ENCODE measurements at regions not wholly inside any gene's neighbourhood (a gene's known extent, or its start where the extent isn't known, plus 50 kb on each side); places are given as distances from the start of the nearest gene placed in this dataset.

DNA sequence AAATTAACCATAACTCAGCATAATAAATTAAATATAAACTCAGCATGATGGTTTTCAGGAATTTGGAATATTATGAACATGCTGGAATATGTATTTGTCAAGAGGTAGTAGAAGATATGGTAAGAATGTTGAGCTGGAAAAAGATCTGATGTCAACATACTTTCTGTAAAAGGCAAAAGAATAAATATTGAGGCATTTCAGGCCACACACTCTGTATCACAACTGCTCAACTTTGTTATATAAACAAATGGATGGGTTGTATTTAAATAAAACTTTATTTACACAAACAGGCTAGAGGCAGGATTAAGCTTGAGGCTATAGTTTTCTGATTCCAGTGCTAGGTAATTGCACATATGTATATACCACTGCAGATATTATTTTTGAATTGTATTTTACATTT, 1409.4 kb downstream of the MRPL39 start:
- H3K4me3 ChIP-seq, result no peak overlapping the region
- no peaks in the 10 kb centered on the region for H3K4me1 ChIP-seq
- no peaks in the 10 kb centered on the region for H3K27me3 ChIP-seq
- DNase-seq, result no peak
- H3K27ac ChIP-seq, result no peak overlapping the region
- TF ChIP-seq, protein P1, sequence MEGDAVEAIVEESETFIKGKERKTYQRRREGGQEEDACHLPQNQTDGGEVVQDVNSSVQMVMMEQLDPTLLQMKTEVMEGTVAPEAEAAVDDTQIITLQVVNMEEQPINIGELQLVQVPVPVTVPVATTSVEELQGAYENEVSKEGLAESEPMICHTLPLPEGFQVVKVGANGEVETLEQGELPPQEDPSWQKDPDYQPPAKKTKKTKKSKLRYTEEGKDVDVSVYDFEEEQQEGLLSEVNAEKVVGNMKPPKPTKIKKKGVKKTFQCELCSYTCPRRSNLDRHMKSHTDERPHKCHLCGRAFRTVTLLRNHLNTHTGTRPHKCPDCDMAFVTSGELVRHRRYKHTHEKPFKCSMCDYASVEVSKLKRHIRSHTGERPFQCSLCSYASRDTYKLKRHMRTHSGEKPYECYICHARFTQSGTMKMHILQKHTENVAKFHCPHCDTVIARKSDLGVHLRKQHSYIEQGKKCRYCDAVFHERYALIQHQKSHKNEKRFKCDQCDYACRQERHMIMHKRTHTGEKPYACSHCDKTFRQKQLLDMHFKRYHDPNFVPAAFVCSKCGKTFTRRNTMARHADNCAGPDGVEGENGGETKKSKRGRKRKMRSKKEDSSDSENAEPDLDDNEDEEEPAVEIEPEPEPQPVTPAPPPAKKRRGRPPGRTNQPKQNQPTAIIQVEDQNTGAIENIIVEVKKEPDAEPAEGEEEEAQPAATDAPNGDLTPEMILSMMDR (IDR thresholded peaks at IDR 0.05), result no peak
- H3K9me3 ChIP-seq, result no peaks in the 10 kb centered on the region
- H3K36me3 ChIP-seq, result no peaks in the 10 kb centered on the region
- intact Hi-C loops (cut with DNase I), result no loop called here
- no peak for ATAC-seq

DNA sequence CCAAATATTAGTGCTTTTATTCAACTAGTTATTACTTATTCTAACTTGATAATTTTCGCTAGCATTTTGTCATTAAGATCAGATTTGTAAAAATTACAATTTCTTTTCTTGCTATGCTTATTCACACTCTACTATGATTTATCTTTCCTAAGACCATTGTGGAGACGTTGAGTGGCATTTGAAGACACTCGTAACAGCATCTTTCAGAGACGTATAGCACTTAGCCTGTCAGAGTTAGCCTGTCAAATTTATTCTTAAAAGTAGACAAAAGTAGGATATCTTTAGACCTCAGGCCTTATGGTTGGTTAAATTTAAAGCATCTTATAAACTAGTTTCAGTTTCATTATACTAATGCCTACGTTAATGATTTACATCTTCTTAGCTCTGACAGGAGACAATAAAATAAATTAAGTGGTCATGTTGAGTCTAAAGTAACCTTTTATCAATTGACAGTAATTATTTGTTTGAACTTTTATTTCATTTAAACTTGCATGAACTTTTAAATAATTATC, 1410.1 kb downstream of the MRPL39 start:
- Histone ChIP-seq H3K27me3 (no peaks in the 10 kb centered on the region), H3K27ac (no peak overlapping the region), H3K4me3 (no peak overlapping the region), H3K36me3 (no peaks in the 10 kb centered on the region), H3K9me3 (no peaks in the 10 kb centered on the region), H3K4me1 (no peaks in the 10 kb centered on the region)
- DNase-seq (no peak), ATAC-seq (no peak)
- TF ChIP-seq, protein P1 (IDR thresholded peaks at IDR 0.05), result no peak
- intact Hi-C loops (cut with DNase I), result no loop called here

DNA sequence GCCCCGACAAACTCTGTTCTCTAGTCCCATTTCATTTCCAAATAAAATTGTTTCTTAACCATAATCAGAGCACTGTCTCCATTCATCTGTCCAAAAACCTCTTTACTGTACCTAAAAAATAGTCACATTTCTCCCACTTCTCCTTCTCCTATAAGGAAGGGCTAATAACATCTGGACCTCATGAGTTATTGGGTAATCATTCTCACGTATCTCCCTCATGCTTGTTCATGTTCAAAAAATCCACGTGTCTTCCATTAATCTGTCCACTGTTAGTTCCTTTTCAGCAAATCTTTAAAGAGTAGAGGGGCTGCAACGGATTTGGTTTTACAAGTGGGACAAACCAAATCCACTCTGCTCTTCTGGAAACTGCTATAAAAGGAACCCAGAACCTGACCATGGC, 1418.8 kb downstream of the MRPL39 start:
- no peak for ATAC-seq
- Histone ChIP-seq H3K36me3 (no peaks in the 10 kb centered on the region), H3K4me1 (no peaks in the 10 kb centered on the region), H3K27ac (no peak overlapping the region), H3K4me3 (no peak overlapping the region), H3K9me3 (no peaks in the 10 kb centered on the region), H3K27me3 (no peaks in the 10 kb centered on the region)
- TF ChIP-seq, protein P1 (IDR thresholded peaks at IDR 0.05), result no peak
- DNase-seq, result no peak
- intact Hi-C loops (cut with DNase I), result no loop called here

DNA sequence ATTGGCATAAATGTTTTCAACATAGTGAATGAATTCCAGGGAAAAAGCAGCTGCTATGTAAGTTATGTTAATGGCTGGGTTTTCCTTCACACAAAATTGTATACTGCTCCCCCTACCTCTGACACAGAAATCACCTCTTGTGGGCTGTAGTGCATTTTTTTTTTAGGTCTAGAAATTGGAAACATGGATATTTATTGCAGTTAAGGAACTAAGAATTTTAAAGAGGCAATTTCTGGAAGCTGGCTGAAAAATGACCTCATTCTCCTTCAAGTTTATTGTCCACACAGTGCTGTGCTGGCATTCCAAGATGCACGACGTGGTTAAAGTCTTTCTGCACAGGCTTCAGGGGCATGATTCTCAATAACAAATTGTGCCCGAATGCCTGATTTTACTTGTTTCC, 1424.2 kb downstream of the MRPL39 start:
- no peaks in the 10 kb centered on the region for H3K4me1 ChIP-seq
- H3K27ac ChIP-seq, result no peak overlapping the region
- H3K9me3 ChIP-seq, result peaks cover 0 to 8% of the 10 kb centered on the region in 2 donors
- H3K36me3 ChIP-seq, result no peaks in the 10 kb centered on the region
- intact Hi-C loops (cut with DNase I), result no loop called here
- DNase-seq, result no peak
- H3K27me3 ChIP-seq, result no peaks in the 10 kb centered on the region
- ATAC-seq, result no peak
- TF ChIP-seq, protein P1 (IDR thresholded peaks at IDR 0.05), result no peak
- no peak overlapping the region for H3K4me3 ChIP-seq

DNA sequence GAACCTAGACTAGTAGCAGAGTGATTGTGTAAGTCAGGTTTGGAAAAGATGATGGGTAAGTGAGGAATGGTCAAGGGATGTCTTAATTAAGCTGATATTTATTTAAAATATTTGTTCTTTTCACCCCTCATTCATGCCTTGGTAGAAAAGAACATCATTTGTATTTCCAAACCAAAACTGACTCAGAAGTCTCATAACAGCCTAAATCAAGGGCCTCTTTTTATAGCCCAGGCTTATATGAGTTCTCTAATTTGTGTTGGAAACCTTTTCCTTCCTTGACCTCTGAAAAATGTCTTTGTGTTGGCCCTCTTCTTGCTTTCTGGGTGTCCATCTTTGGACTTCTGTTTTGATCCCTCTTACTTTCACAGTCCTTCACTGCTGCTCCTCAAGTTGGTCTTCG, 1428.2 kb downstream of the MRPL39 start:
- intact Hi-C loops (cut with DNase I), result no loop called here
- Histone ChIP-seq H3K9me3 (peaks cover 0 to 13% of the 10 kb centered on the region in 2 donors), H3K27me3 (no peaks in the 10 kb centered on the region), H3K36me3 (no peaks in the 10 kb centered on the region), H3K4me3 (no peak overlapping the region), H3K27ac (no peak overlapping the region), H3K4me1 (no peaks in the 10 kb centered on the region)
- no peak for DNase-seq
- TF ChIP-seq, protein P1 (IDR thresholded peaks at IDR 0.05), result no peak
- no peak for ATAC-seq
